NCI-H82 treated with DMSO at 0.1 percent for 48 hours (cell line): ENCODE measurements at regions not wholly inside any gene's neighbourhood (a gene's known extent, or its start where the extent isn't known, plus 50 kb on each side); places are given as distances from the start of the nearest gene placed in this dataset.
"Not testable (repeated sequence)": the region's sequence is repeated elsewhere in the genome, so short reads cannot be mapped to it uniquely, and the experiment has no call there.

Experiments used
- DNase-seq: peaks from one replicate; lab custom pipeline; 2025; ENCODE audit not compliant: unreplicated experiment; lab: John Stamatoyannopoulos, UW

- no peak for DNase-seq
Measured at GRCh38 chr10:84908491-84908890, 580.1 kb downstream of the CCSER2 start.

- DNase-seq, result no peak
Measured at GRCh38 chr10:84921701-84922100, 593.3 kb downstream of the CCSER2 start.

GRCh38 chr10:84924131-84924530, 595.7 kb downstream of the CCSER2 start:
- no peak for DNase-seq

GRCh38 chr10:84925495-84925894, 597.1 kb downstream of the CCSER2 start:
- DNase-seq, result no peak

- no peak for DNase-seq
Measured at GRCh38 chr10:84933402-84933801, 605.0 kb downstream of the CCSER2 start.

- no peak for DNase-seq
Measured at GRCh38 chr10:84935772-84936171, 607.4 kb downstream of the CCSER2 start.

GRCh38 chr10:84938117-84938905, 609.9 kb downstream of the CCSER2 start:
- no peak for DNase-seq

- DNase-seq, result no peak
Measured at GRCh38 chr10:84943541-84943940, 615.2 kb downstream of the CCSER2 start.

GRCh38 chr10:84944187-84944586, 615.8 kb downstream of the CCSER2 start:
- no peak for DNase-seq

GRCh38 chr10:84945791-84946190, 617.4 kb downstream of the CCSER2 start:
- no peak for DNase-seq

GRCh38 chr10:84946904-84947303, 618.5 kb downstream of the CCSER2 start:
- DNase-seq, result no peak

GRCh38 chr10:84948644-84949043, 620.3 kb downstream of the CCSER2 start:
- DNase-seq, result no peak

GRCh38 chr10:84951616-84952015, 623.2 kb downstream of the CCSER2 start:
- DNase-seq, result no peak

- no peak for DNase-seq
Measured at GRCh38 chr10:84957427-84957826, 629.0 kb downstream of the CCSER2 start.

- DNase-seq, result no peak
Measured at GRCh38 chr10:84965468-84965867, 637.1 kb downstream of the CCSER2 start.

GRCh38 chr10:84966708-84967441, 638.5 kb downstream of the CCSER2 start:
- no peak for DNase-seq

GRCh38 chr10:84969297-84969696, 640.9 kb downstream of the CCSER2 start:
- DNase-seq, result not testable (repeated sequence)

GRCh38 chr10:84987039-84987438, 658.6 kb downstream of the CCSER2 start:
- peak; percentile 93 for DNase-seq

GRCh38 chr10:84988011-84988410, 659.6 kb downstream of the CCSER2 start:
- DNase-seq, result no peak

GRCh38 chr10:84990713-84991112, 662.3 kb downstream of the CCSER2 start:
- DNase-seq, result no peak

- DNase-seq, result no peak
Measured at GRCh38 chr10:84991301-84991700, 662.9 kb downstream of the CCSER2 start.

- no peak for DNase-seq
Measured at GRCh38 chr10:84993251-84994035, 665.1 kb downstream of the CCSER2 start.
